ENCODE measurements at regions not wholly inside any gene's neighbourhood (a gene's known extent, or its start where the extent isn't known, plus 50 kb on each side); places are given as distances from the start of the nearest gene placed in this dataset.

DNA sequence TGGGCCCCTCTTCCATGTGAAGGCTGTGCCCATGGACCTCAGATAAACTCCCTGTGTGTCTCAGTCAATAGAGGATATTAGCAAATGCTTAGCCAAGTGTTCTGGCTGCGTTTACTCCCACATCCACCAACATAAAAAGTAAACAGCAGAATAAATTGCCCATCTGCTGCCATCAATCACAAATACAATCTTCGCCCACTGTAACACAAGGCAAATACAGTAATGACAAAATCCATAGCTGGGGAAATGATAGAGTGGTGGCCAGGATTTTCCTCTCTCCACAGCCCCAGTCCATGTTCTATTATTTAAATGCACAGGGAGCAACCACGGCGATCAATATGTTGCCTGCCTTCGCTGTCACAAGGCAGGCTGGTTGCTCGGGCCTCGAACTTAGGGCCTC lies 376.5 kb downstream of the UQCRFS1 start:
- Histone ChIP-seq H4K20me1 (ENCODE audit: insufficient read depth, low read length, poor library complexity, severe bottlenecking) (no peaks in the 10 kb centered on the region), H3K4me1 (ENCODE audit: insufficient read depth, low read length, poor library complexity, severe bottlenecking) (no peaks in the 10 kb centered on the region), H3F3A (ENCODE audit: low read depth) (no peaks in the 10 kb centered on the region), H3K27me3 (ENCODE audit: insufficient read depth, low read length, poor library complexity, severe bottlenecking) (no peaks in the 10 kb centered on the region), H3K9me2 (replicated peaks; ENCODE audit: low read depth, low read length) (no peaks in the 10 kb centered on the region), H3K9ac (ENCODE audit: low read depth, low read length, poor library complexity, severe bottlenecking) (no peak overlapping the region), H3K4me3 (ENCODE audit: low read length, poor library complexity, severe bottlenecking) (no peak overlapping the region), H3K36me3 (ENCODE audit: insufficient read depth, low read length) (no peaks in the 10 kb centered on the region), H3K4me2 (ENCODE audit: low read depth, low read length, poor library complexity, severe bottlenecking) (no peak overlapping the region), H2AFZ (ENCODE audit: low read length) (no peak overlapping the region), H3K9me3 (ENCODE audit: insufficient read depth, low read depth, low read length) (peaks cover 5% of the 10 kb centered on the region; the same call in 1 of the 2 replicates), H3K79me2 (ENCODE audit: insufficient read depth, low read length) (no peaks in the 10 kb centered on the region)
- TF ChIP-seq, protein P1, sequence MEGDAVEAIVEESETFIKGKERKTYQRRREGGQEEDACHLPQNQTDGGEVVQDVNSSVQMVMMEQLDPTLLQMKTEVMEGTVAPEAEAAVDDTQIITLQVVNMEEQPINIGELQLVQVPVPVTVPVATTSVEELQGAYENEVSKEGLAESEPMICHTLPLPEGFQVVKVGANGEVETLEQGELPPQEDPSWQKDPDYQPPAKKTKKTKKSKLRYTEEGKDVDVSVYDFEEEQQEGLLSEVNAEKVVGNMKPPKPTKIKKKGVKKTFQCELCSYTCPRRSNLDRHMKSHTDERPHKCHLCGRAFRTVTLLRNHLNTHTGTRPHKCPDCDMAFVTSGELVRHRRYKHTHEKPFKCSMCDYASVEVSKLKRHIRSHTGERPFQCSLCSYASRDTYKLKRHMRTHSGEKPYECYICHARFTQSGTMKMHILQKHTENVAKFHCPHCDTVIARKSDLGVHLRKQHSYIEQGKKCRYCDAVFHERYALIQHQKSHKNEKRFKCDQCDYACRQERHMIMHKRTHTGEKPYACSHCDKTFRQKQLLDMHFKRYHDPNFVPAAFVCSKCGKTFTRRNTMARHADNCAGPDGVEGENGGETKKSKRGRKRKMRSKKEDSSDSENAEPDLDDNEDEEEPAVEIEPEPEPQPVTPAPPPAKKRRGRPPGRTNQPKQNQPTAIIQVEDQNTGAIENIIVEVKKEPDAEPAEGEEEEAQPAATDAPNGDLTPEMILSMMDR (conservative IDR thresholded peaks at IDR 0.05; ENCODE audit: low read length) = no peak
- TF ChIP-seq EZH2phosphoT487 (IDR thresholded peaks at IDR 0.05; ENCODE audit: borderline replicate concordance) = no peak

DNA sequence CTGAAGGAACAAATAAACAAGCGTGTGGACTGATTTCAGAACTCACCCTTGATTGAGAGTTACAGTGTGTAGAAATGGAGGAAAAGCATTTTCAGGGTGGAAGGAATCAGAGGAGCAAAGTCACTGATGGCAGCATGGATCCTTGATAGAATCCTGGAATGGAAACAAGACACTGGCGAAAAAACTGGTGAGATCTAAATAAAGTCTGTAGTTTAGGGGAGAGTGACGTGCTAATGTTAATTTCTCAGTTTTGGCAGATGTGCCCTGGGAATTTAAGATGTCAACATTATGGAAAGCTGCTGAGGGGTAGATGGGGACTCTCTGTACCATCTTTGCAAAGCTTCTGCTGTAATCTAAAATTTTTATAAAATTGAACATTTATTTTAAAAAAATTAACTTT lies 378.0 kb downstream of the UQCRFS1 start:
- Histone ChIP-seq H3K4me2 (ENCODE audit: low read depth, low read length, poor library complexity, severe bottlenecking) (no peak overlapping the region), H3K27me3 (ENCODE audit: insufficient read depth, low read length, poor library complexity, severe bottlenecking) (no peaks in the 10 kb centered on the region), H3K9me2 (replicated peaks; ENCODE audit: low read depth, low read length) (no peaks in the 10 kb centered on the region), H3K4me3 (ENCODE audit: low read length, poor library complexity, severe bottlenecking) (no peak overlapping the region), H3K79me2 (ENCODE audit: insufficient read depth, low read length) (no peaks in the 10 kb centered on the region), H3K9ac (ENCODE audit: low read depth, low read length, poor library complexity, severe bottlenecking) (no peak overlapping the region), H4K20me1 (ENCODE audit: insufficient read depth, low read length, poor library complexity, severe bottlenecking) (no peaks in the 10 kb centered on the region), H3F3A (ENCODE audit: low read depth) (no peaks in the 10 kb centered on the region), H3K4me1 (ENCODE audit: insufficient read depth, low read length, poor library complexity, severe bottlenecking) (no peaks in the 10 kb centered on the region), H3K36me3 (ENCODE audit: insufficient read depth, low read length) (no peaks in the 10 kb centered on the region), H2AFZ (ENCODE audit: low read length) (no peak overlapping the region), H3K9me3 (ENCODE audit: insufficient read depth, low read depth, low read length) (peaks cover 5% of the 10 kb centered on the region; the same call in 1 of the 2 replicates)
- TF ChIP-seq EZH2phosphoT487 (IDR thresholded peaks at IDR 0.05; ENCODE audit: borderline replicate concordance) = no peak
- TF ChIP-seq, protein P1 (conservative IDR thresholded peaks at IDR 0.05; ENCODE audit: low read length) = no peak

DNA sequence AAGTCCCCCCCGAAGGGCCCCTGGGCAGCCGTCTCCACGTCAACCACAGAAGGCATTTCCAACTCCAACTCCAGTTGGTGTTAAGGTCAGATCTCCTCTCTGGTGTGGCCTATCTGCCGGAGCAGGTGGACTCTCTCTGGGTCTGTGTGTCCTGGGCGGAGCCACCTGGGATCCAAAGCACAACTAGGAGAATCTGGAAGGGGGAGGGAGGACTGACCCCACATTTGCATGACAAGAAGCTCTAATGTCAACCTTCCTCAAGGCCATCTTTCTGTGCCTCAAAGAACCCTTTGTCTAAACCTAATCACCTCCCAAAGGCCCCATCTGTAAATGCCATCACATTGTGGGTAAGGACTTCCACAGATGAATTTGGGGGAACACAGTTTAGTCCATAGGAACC lies 381.5 kb downstream of the UQCRFS1 start:
- TF ChIP-seq, protein P1 (conservative IDR thresholded peaks at IDR 0.05; ENCODE audit: low read length) = no peak
- TF ChIP-seq EZH2phosphoT487 (IDR thresholded peaks at IDR 0.05; ENCODE audit: borderline replicate concordance) = no peak
- Histone ChIP-seq H3K9me3 (ENCODE audit: insufficient read depth, low read depth, low read length) (peaks cover 5% of the 10 kb centered on the region; the same call in 1 of the 2 replicates), H3K79me2 (ENCODE audit: insufficient read depth, low read length) (no peaks in the 10 kb centered on the region), H3K4me2 (ENCODE audit: low read depth, low read length, poor library complexity, severe bottlenecking) (no peak overlapping the region), H3K27me3 (ENCODE audit: insufficient read depth, low read length, poor library complexity, severe bottlenecking) (no peaks in the 10 kb centered on the region), H3K9ac (ENCODE audit: low read depth, low read length, poor library complexity, severe bottlenecking) (no peak overlapping the region), H3K4me3 (ENCODE audit: low read length, poor library complexity, severe bottlenecking) (no peak overlapping the region), H4K20me1 (ENCODE audit: insufficient read depth, low read length, poor library complexity, severe bottlenecking) (no peaks in the 10 kb centered on the region), H3F3A (ENCODE audit: low read depth) (no peaks in the 10 kb centered on the region), H3K36me3 (ENCODE audit: insufficient read depth, low read length) (no peaks in the 10 kb centered on the region), H3K9me2 (replicated peaks; ENCODE audit: low read depth, low read length) (no peaks in the 10 kb centered on the region), H3K4me1 (ENCODE audit: insufficient read depth, low read length, poor library complexity, severe bottlenecking) (no peaks in the 10 kb centered on the region), H2AFZ (ENCODE audit: low read length) (no peak overlapping the region)

Data from Loucy (cell line).